RWPE1 (cell line): ENCODE measurements at regions not wholly inside any gene's neighbourhood (a gene's known extent, or its start where the extent isn't known, plus 50 kb on each side); places are given as distances from the start of the nearest gene placed in this dataset.

Experiments
- CTCF ChIA-PET: fragments of 350-600 bp; sonication (Branson Sonifier 250); formaldehyde crosslinking; extraction: SDS; loops from one replicate; lab custom pipeline; 2021; lab: Yijun Ruan, JAX
- POLR2A ChIA-PET: fragments of 400-600 bp; formaldehyde crosslinking; extraction: SDS; loops from one replicate; lab custom pipeline; 2020; ENCODE audit warnings: antibody characterized with exemption; ENCODE audit not compliant: low non-redundant PET; lab: Yijun Ruan, JAX
- DNase-seq: peaks from one replicate; pipeline ENCODE4 v3.0.0; 2012; ENCODE audit warnings: low spot score
- H3K27ac ChIP-seq: fragments of 450-650 bp; 2 replicates; pipeline ENCODE4 v1.5.1; 2017
- CTCF ChIP-seq: fragments of 450-650 bp; conservative IDR thresholded peaks from 2 replicates; pipeline ENCODE4 v1.5.1; 2017; ENCODE audit warnings: low read depth, mild to moderate bottlenecking

GRCh38 chr6:14040042-14040441 lies 77.5 kb upstream of the CD83 start:
- no peak for DNase-seq
- no peak for TF ChIP-seq CTCF
- ChIA-PET CTCF (interaction anchor here (0.6 to 1.1 kb wide), 2 partner anchors 13 to 131 kb away, joined by 4 to 6 read pairs; no protein-coding TSS in a partner anchor), POLR2A (no interaction called here)
- H3K27ac ChIP-seq = no peak overlapping the region

- CTCF ChIA-PET = interaction anchor here (0.5 to 1.7 kb wide), 8 partner anchors 16 to 354 kb away, joined by 3 to 8 read pairs (median 4); partner anchors contain the start of gene RNF182
- peak; percentile 80 for DNase-seq
- peak; percentile 68 for TF ChIP-seq CTCF
These were observed 71.0 kb upstream of the CD83 start for GRCh38 chr6:14046476-14047068.

GRCh38 chr6:14047151-14047740 lies 70.3 kb upstream of the CD83 start:
- no peak for TF ChIP-seq CTCF
- CTCF ChIA-PET = interaction anchor here (0.6 to 1.7 kb wide), 2 partner anchors 20 to 362 kb away, joined by 3 to 8 read pairs; no protein-coding TSS in a partner anchor
- POLR2A ChIA-PET = no interaction called here
- no peak for DNase-seq
- H3K27ac ChIP-seq = no peak overlapping the region

More at GRCh38 chr6:14046476-14047068, 71.0 kb upstream of the CD83 start:
- POLR2A ChIA-PET = no interaction called here
- no peak overlapping the region for H3K27ac ChIP-seq

GRCh38 chr6:14048837-14049236 lies 68.7 kb upstream of the CD83 start:
- POLR2A ChIA-PET = no interaction called here
- DNase-seq = no peak
- no peak overlapping the region for H3K27ac ChIP-seq
- CTCF ChIA-PET = no interaction called here
- no peak for TF ChIP-seq CTCF

GRCh38 chr6:14051355-14051754 lies 66.2 kb upstream of the CD83 start:
- ChIA-PET CTCF (interaction anchor here (1.3 kb wide), 1 partner anchor 16 kb away, joined by 3 read pairs; no protein-coding TSS in a partner anchor), POLR2A (no interaction called here)
- TF ChIP-seq CTCF = no peak
- DNase-seq = no peak
- H3K27ac ChIP-seq = no peak overlapping the region

- ChIA-PET CTCF (interaction anchor here (0.6 to 1.7 kb wide), 2 partner anchors 13 to 14 kb away, joined by 4 to 7 read pairs; no protein-coding TSS in a partner anchor), POLR2A (no interaction called here)
- peak; percentile 27 for DNase-seq
- H3K27ac ChIP-seq = no peak overlapping the region
- no peak for TF ChIP-seq CTCF
These were observed 63.8 kb upstream of the CD83 start for GRCh38 chr6:14053811-14054210.
